ENCODE measurements at regions not wholly inside any gene's neighbourhood (a gene's known extent, or its start where the extent isn't known, plus 50 kb on each side); places are given as distances from the start of the nearest gene placed in this dataset.

DNA sequence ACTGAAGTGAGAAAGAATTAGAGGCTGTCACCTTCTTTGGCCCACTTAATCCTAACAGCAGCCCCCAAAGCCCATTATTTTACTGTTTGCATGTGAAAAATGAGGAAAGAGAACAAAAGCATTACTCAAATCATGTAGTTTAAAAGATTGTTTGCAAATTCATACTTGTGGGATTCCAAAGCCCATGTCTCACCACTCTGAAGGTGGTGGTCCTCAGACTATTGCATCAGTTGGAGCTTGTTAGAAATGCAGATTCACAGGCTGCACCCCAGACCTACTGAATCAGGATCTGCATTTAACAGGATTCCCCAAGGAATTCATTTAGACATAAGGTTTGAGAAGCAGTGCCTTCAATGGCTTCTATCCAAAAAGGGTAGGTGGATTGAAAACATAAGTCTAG, 93.7 kb upstream of the PDE1C start:
- H3K36me3 Mint-ChIP-seq, result no peaks in the 10 kb centered on the region
- no peak overlapping the region for H3K4me3 Mint-ChIP-seq
- DNase-seq (no peak), ATAC-seq (ENCODE audit: low read depth) (no peak)
- POLR2A ChIA-PET, result no interaction called here
- H3K4me1 Mint-ChIP-seq, result no peaks in the 10 kb centered on the region
- H3K9me3 Mint-ChIP-seq, result no peaks in the 10 kb centered on the region
- no peaks in the 10 kb centered on the region for H3K27me3 Mint-ChIP-seq
- H3K27ac Mint-ChIP-seq, result no peak overlapping the region

GRCh38 chr7:32163141-32163806, 93.1 kb upstream of the PDE1C start:
- POLR2A ChIA-PET, result no interaction called here
- H3K27me3 Mint-ChIP-seq, result no peaks in the 10 kb centered on the region

DNA sequence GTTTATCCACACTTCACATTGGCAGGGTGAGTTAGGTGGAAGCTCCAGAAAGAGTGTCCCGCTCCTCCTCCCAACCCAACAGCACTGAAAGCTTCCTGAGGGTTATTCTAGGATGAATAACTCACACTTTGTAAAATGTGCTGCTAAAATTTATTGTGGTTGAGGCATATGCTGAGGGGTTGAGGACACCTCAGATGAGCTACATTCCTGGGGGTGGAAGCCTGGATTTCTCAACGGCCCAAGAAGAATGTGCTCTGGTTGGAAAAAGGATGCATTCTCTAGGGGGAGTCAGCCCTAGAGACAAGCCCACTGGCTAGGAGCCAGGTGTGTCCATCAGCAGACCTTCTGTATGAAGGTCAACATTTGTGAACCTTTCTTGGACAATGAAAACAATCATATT, 91.5 kb upstream of the PDE1C start:
- Mint-ChIP-seq H3K9me3 (no peaks in the 10 kb centered on the region), H3K4me1 (no peaks in the 10 kb centered on the region), H3K36me3 (no peaks in the 10 kb centered on the region), H3K27me3 (no peaks in the 10 kb centered on the region), H3K4me3 (no peak overlapping the region), H3K27ac (no peak overlapping the region)
- ATAC-seq (ENCODE audit: low read depth) (no peak), DNase-seq (no peak)
- POLR2A ChIA-PET, result no interaction called here

More at GRCh38 chr7:32163141-32163806, 93.1 kb upstream of the PDE1C start:
- H3K4me3 Mint-ChIP-seq, result no peak overlapping the region
- no peaks in the 10 kb centered on the region for H3K9me3 Mint-ChIP-seq
- H3K36me3 Mint-ChIP-seq, result no peaks in the 10 kb centered on the region
- no peaks in the 10 kb centered on the region for H3K4me1 Mint-ChIP-seq
- H3K27ac Mint-ChIP-seq, result no peak overlapping the region
- ATAC-seq (ENCODE audit: low read depth) (no peak), DNase-seq (no peak)

DNA sequence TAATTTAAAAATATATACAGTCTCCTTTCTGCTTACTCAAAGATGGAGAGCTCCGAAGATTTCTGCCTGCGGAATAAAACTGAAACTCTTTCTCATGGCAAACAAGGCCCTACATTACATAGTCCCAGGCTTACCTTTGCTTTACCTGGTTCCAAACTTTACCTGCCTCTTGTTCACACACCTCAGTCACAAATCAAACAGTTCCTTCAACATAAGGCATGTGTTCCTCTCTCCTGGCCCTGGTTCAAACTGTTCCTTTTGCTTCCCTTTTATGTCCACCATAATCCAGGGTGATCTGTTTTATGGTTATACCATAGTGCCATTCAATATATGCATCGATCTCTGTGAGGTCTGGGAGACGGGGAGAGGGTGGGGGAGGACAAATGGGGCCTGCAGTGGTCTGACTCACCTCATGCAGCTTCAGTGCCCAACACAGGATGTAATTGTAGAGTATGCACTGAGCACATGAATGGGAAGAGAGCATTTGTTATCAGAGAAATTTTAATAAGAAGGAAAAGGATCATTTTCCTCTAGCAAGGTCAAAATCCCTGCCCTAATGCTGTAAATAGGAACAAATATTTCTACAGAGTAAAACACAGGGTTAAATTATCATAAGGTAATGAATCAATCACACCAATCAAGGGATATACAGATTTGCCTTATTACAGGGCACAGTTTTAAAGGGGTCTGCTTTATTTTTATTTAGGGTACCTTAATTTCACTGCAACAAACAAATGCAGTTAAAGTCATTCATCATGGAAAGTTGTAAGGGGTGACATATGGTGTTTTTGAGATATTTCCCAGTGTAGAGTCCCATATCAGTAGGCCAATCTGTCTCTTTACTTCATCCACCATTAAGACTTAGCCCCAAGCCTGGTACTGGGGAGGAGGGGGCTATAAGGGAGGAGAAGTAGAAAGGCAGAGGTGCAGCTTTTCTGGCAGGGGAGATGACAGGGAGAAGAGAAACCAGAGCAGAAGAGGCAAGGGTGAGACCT, 88.8 kb upstream of the PDE1C start:
- H3K36me3 Mint-ChIP-seq, result no peaks in the 10 kb centered on the region
- H3K9me3 Mint-ChIP-seq, result no peaks in the 10 kb centered on the region
- no peaks in the 10 kb centered on the region for H3K4me1 Mint-ChIP-seq
- DNase-seq (no peak), ATAC-seq (ENCODE audit: low read depth) (no peak)
- H3K27ac Mint-ChIP-seq, result no peak overlapping the region
- H3K4me3 Mint-ChIP-seq, result no peak overlapping the region
- H3K27me3 Mint-ChIP-seq, result no peaks in the 10 kb centered on the region
- POLR2A ChIA-PET, result no interaction called here

DNA sequence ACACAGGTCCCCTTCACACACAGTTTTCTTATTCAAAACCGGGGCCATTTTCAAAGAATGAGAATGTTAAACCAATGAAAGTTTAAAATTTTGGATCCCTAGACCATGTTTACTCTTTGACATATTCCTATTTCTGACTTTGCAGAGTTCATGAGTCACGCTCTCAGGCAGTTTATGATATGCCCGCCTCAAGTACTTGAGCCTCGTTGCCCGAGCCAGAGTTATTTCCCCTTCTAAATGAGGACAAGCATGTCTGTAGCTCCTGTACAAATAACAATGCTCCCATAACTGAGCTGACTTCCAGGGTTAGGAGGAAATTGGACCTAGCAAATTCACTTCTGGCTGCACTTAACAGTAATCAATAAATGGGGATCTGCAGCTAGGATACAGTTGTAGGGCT, 87.9 kb upstream of the PDE1C start:
- H3K36me3 Mint-ChIP-seq, result no peaks in the 10 kb centered on the region
- POLR2A ChIA-PET, result no interaction called here
- no peak overlapping the region for H3K27ac Mint-ChIP-seq
- DNase-seq, result no peak
- ATAC-seq (ENCODE audit: low read depth), result no peak
- no peaks in the 10 kb centered on the region for H3K4me1 Mint-ChIP-seq
- H3K4me3 Mint-ChIP-seq, result no peak overlapping the region
- H3K9me3 Mint-ChIP-seq, result no peaks in the 10 kb centered on the region
- no peaks in the 10 kb centered on the region for H3K27me3 Mint-ChIP-seq

DNA sequence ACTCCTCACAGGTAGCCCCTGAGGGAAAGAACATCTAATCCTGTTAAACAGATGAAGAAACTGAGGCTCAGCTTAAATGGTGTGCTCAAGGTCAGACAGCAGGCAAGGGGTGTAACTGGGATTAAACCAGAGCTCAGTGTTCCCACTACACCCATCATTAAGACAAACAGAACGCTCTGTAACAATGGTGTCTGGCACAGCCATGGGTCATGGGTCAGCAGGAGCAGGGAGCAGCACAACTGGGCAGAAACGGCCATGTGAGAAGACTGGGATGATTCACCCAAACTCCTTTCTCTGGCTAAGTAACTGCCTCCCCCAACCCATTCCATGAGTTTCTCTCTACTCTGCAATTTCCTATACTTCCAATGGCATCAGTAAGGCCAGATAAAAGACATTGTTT, 85.5 kb upstream of the PDE1C start:
- Mint-ChIP-seq H3K4me1 (no peaks in the 10 kb centered on the region), H3K27me3 (no peaks in the 10 kb centered on the region), H3K9me3 (no peaks in the 10 kb centered on the region), H3K4me3 (no peak overlapping the region), H3K36me3 (no peaks in the 10 kb centered on the region), H3K27ac (no peak overlapping the region)
- ATAC-seq (ENCODE audit: low read depth), result no peak
- DNase-seq, result no peak
- POLR2A ChIA-PET, result no interaction called here

- Mint-ChIP-seq H3K4me3 (no peak overlapping the region), H3K27ac (no peak overlapping the region), H3K36me3 (no peaks in the 10 kb centered on the region), H3K9me3 (no peaks in the 10 kb centered on the region), H3K4me1 (no peaks in the 10 kb centered on the region), H3K27me3 (no peaks in the 10 kb centered on the region)
- POLR2A ChIA-PET, result no interaction called here
- ATAC-seq (ENCODE audit: low read depth), result no peak
- DNase-seq, result no peak
Observed at GRCh38 chr7:32154797-32155196, 84.6 kb upstream of the PDE1C start.

GRCh38 chr7:32153006-32153405, 82.8 kb upstream of the PDE1C start:
- no peak for DNase-seq
- no peak overlapping the region for H3K4me3 Mint-ChIP-seq
- H3K27ac Mint-ChIP-seq, result no peak overlapping the region
- no peaks in the 10 kb centered on the region for H3K9me3 Mint-ChIP-seq
- POLR2A ChIA-PET, result no interaction called here
- H3K27me3 Mint-ChIP-seq, result no peaks in the 10 kb centered on the region
- H3K4me1 Mint-ChIP-seq, result no peaks in the 10 kb centered on the region
- no peak for ATAC-seq (ENCODE audit: low read depth)
- H3K36me3 Mint-ChIP-seq, result no peaks in the 10 kb centered on the region

DNA sequence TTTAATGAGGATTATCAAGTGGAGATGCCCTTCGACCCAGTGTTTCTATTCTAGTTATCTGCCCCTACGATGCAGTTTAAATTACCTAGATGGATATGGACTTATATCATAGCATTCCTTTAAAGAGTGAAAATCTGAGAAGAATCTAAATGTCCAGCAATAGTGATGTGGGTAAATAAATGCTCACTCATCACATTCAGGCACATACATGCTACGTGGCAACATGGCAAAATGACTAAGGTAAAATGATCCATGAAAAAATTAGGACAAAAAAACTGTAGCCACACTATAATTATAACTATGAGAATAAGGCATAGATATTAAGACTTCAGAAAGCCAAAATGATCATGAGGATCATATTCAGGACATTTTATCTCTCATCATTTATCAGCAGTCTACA, 82.4 kb upstream of the PDE1C start:
- Mint-ChIP-seq H3K9me3 (no peaks in the 10 kb centered on the region), H3K36me3 (no peaks in the 10 kb centered on the region), H3K4me3 (no peak overlapping the region), H3K27me3 (no peaks in the 10 kb centered on the region), H3K27ac (no peak overlapping the region), H3K4me1 (no peaks in the 10 kb centered on the region)
- ATAC-seq (ENCODE audit: low read depth) (no peak), DNase-seq (no peak)
- POLR2A ChIA-PET, result no interaction called here

DNA sequence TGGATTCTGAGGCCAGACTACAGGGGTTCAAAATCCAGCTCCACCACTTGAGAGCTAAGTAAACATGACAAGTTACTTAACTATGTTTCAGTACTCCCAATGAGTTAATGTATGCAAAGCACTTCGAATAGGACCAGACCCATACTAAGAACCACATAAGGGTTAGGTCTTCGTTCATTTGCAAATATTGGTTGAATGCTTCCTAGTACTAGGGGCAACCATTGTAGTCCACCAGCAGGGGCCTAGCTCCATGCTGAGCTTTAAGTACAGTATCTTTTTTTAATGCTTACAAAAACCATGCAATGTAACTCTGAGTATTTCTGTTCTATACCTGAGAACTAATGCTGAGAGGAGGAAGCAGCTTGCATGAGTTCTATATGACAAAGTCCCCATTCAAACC, 80.4 kb upstream of the PDE1C start:
- Mint-ChIP-seq H3K36me3 (no peaks in the 10 kb centered on the region), H3K4me1 (no peaks in the 10 kb centered on the region), H3K9me3 (no peaks in the 10 kb centered on the region), H3K27me3 (no peaks in the 10 kb centered on the region), H3K27ac (no peak overlapping the region), H3K4me3 (no peak overlapping the region)
- POLR2A ChIA-PET, result no interaction called here
- ATAC-seq (ENCODE audit: low read depth) (no peak), DNase-seq (no peak)

GRCh38 chr7:32150039-32150438, 79.8 kb upstream of the PDE1C start:
- no peaks in the 10 kb centered on the region for H3K4me1 Mint-ChIP-seq
- H3K36me3 Mint-ChIP-seq, result no peaks in the 10 kb centered on the region
- ATAC-seq (ENCODE audit: low read depth) (no peak), DNase-seq (no peak)
- no peaks in the 10 kb centered on the region for H3K9me3 Mint-ChIP-seq
- no peak overlapping the region for H3K27ac Mint-ChIP-seq
- POLR2A ChIA-PET, result no interaction called here
- no peaks in the 10 kb centered on the region for H3K27me3 Mint-ChIP-seq
- no peak overlapping the region for H3K4me3 Mint-ChIP-seq

GRCh38 chr7:32147546-32148268, 77.5 kb upstream of the PDE1C start:
- Mint-ChIP-seq H3K9me3 (no peaks in the 10 kb centered on the region), H3K36me3 (no peaks in the 10 kb centered on the region), H3K4me1 (no peaks in the 10 kb centered on the region), H3K27ac (no peak overlapping the region), H3K4me3 (no peak overlapping the region), H3K27me3 (no peaks in the 10 kb centered on the region)
- POLR2A ChIA-PET, result no interaction called here
- ATAC-seq (ENCODE audit: low read depth) (no peak), DNase-seq (no peak)

DNA sequence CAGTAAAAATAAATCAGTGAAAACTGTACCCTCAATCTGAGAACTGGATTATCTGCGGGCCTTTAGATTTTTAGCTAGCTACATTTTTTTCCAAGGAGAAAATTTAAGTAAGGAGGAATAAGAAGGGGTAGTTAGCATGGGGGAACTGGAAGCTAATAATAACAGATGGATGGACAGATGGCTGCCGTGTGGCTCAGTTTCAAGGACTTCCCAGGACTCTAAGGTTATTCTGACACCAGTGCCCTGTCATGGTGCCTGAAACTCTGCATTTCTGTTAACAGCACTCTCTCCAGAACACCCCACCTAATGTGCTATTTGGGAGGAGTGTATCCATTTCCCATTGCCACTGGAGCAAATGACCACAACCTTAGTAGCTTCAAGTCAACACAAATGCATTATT, 75.7 kb upstream of the PDE1C start:
- H3K4me3 Mint-ChIP-seq, result no peak overlapping the region
- no peak for DNase-seq
- no peaks in the 10 kb centered on the region for H3K27me3 Mint-ChIP-seq
- H3K4me1 Mint-ChIP-seq, result no peaks in the 10 kb centered on the region
- H3K9me3 Mint-ChIP-seq, result no peaks in the 10 kb centered on the region
- ATAC-seq (ENCODE audit: low read depth), result no peak
- no peak overlapping the region for H3K27ac Mint-ChIP-seq
- H3K36me3 Mint-ChIP-seq, result no peaks in the 10 kb centered on the region
- POLR2A ChIA-PET, result no interaction called here

- no peaks in the 10 kb centered on the region for H3K9me3 Mint-ChIP-seq
- no peaks in the 10 kb centered on the region for H3K27me3 Mint-ChIP-seq
- H3K4me3 Mint-ChIP-seq, result no peak overlapping the region
- no peaks in the 10 kb centered on the region for H3K36me3 Mint-ChIP-seq
- DNase-seq (no peak), ATAC-seq (ENCODE audit: low read depth) (no peak)
- no peak overlapping the region for H3K27ac Mint-ChIP-seq
- POLR2A ChIA-PET, result no interaction called here
- no peaks in the 10 kb centered on the region for H3K4me1 Mint-ChIP-seq
Observed at GRCh38 chr7:32144676-32145075, 74.5 kb upstream of the PDE1C start.
